Breast epithelium (tissue), 3 donors: ENCODE measurements at regions not wholly inside any gene's neighbourhood (a gene's known extent, or its start where the extent isn't known, plus 50 kb on each side); places are given as distances from the start of the nearest gene placed in this dataset.

Experiments used
- CTCF ChIP-seq, 3 donors: fragments of 450-650 bp; IDR thresholded peaks; one replicate each; pipeline ENCODE4 v1.5.1; 2016 to 2017; ENCODE audit warnings: antibody characterized with exemption in 3 of 3, mild to moderate bottlenecking in 3 of 3, moderate library complexity in 3 of 3
- POLR2A ChIP-seq: fragments of 450-650 bp; IDR thresholded peaks from one replicate; pipeline ENCODE4 v1.6.1; 2016; ENCODE audit warnings: antibody characterized with exemption, mild to moderate bottlenecking, moderate library complexity

GRCh38 chr4:110735686-110736085 is 112.8 kb upstream of the PITX2 start:
- TF ChIP-seq POLR2A (no peak), CTCF (IDR thresholded peaks at IDR 0.05) (no peak)
